ENCODE measurements at regions not wholly inside any gene's neighbourhood (a gene's known extent, or its start where the extent isn't known, plus 50 kb on each side); places are given as distances from the start of the nearest gene placed in this dataset.
"Not testable (repeated sequence)": the region's sequence is repeated elsewhere in the genome, so short reads cannot be mapped to it uniquely, and the experiment has no call there.

- no peak for TF ChIP-seq FOXA1 (IDR thresholded peaks at IDR 0.05)
- TF ChIP-seq PKNOX1 (IDR thresholded peaks at IDR 0.05), result no peak
- TF ChIP-seq CTBP1 (IDR thresholded peaks at IDR 0.05; ENCODE audit: borderline replicate concordance), result no peak
- no peak for TF ChIP-seq ELF4 (IDR thresholded peaks at IDR 0.05)
- TF ChIP-seq NFRKB (IDR thresholded peaks at IDR 0.05), result no peak
- no peak for TF ChIP-seq ZNF384 (IDR thresholded peaks at IDR 0.05)
- no peak for TF ChIP-seq TARDBP (IDR thresholded peaks at IDR 0.05)
- no peak for TF ChIP-seq BHLHE40 (IDR thresholded peaks at IDR 0.05; ENCODE audit: borderline replicate concordance)
- CTCF ChIA-PET, result no interaction called here
- POLR2A ChIA-PET, result no interaction called here
- DNase-seq (ENCODE audit: extremely low spot score), result no peak
Observed at GRCh38 chr10:117492504-117492903, 50.0 kb upstream of the EMX2 start.

- no peak for TF ChIP-seq FOXA1 (IDR thresholded peaks at IDR 0.05)
- no peak for TF ChIP-seq CTBP1 (IDR thresholded peaks at IDR 0.05; ENCODE audit: borderline replicate concordance)
- TF ChIP-seq TARDBP (IDR thresholded peaks at IDR 0.05), result no peak
- TF ChIP-seq FOXK2 (IDR thresholded peaks at IDR 0.05), result no peak
- no peak for TF ChIP-seq NFRKB (IDR thresholded peaks at IDR 0.05)
- no peak for TF ChIP-seq L3MBTL2 (conservative IDR thresholded peaks at IDR 0.05)
- TF ChIP-seq FOXM1 (IDR thresholded peaks at IDR 0.05; ENCODE audit: borderline replicate concordance), result no peak
- TF ChIP-seq LEF1 (IDR thresholded peaks at IDR 0.05; ENCODE audit: borderline replicate concordance), result no peak
- no peak for DNase-seq (ENCODE audit: extremely low spot score)
- POLR2A ChIA-PET, result no interaction called here
- CTCF ChIA-PET, result no interaction called here
Observed at GRCh38 chr10:117488004-117488403, 54.5 kb upstream of the EMX2 start.

DNA sequence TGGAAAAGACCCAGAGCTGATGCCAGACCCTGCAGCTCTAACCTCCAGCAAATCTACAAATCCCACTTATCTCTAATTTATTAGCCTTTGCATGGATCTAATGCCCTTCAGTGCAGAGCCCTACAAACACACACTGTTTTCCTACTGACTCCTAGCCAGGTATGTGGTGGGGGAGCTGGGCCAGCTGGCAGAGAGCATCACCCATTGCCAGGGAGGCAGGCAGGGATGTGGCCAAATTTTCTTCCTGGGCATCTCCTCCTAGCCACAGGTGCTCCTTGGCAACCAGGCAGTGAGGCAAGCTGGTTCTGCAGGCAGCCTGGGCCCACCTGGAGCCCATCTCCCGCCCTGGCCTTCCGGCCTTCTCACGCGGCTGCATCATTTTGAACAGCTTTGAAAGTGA, 55.9 kb upstream of the EMX2 start:
- ChIA-PET CTCF (no interaction called here), POLR2A (no interaction called here)
- TF ChIP-seq SUZ12 (IDR thresholded peaks at IDR 0.05) (no peak), LEF1 (IDR thresholded peaks at IDR 0.05; ENCODE audit: borderline replicate concordance) (no peak), FOXM1 (IDR thresholded peaks at IDR 0.05; ENCODE audit: borderline replicate concordance) (no peak), HDGF (IDR thresholded peaks at IDR 0.05; ENCODE audit: borderline replicate concordance) (no peak), SP1 (IDR thresholded peaks at IDR 0.05) (no peak), ELF4 (IDR thresholded peaks at IDR 0.05) (no peak), FOXK2 (IDR thresholded peaks at IDR 0.05) (no peak), BHLHE40 (IDR thresholded peaks at IDR 0.05; ENCODE audit: borderline replicate concordance) (no peak), FOXA1 (IDR thresholded peaks at IDR 0.05) (no peak), NFRKB (IDR thresholded peaks at IDR 0.05) (no peak), ZNF384 (IDR thresholded peaks at IDR 0.05) (no peak), L3MBTL2 (conservative IDR thresholded peaks at IDR 0.05) (no peak), TARDBP (IDR thresholded peaks at IDR 0.05) (no peak), ARNT (IDR thresholded peaks at IDR 0.05) (no peak), CTBP1 (IDR thresholded peaks at IDR 0.05; ENCODE audit: borderline replicate concordance) (no peak), PKNOX1 (IDR thresholded peaks at IDR 0.05) (no peak)
- DNase-seq (ENCODE audit: extremely low spot score), result no peak

- CTCF ChIA-PET, result interaction anchor here (1.3 kb wide), 1 partner anchor 14 kb away, joined by 4 read pairs; no protein-coding TSS in a partner anchor
- no peak for TF ChIP-seq FOXM1 (IDR thresholded peaks at IDR 0.05; ENCODE audit: borderline replicate concordance)
- no peak for TF ChIP-seq HDGF (IDR thresholded peaks at IDR 0.05; ENCODE audit: borderline replicate concordance)
- no peak for TF ChIP-seq ELF4 (IDR thresholded peaks at IDR 0.05)
- no peak for TF ChIP-seq ARNT (IDR thresholded peaks at IDR 0.05)
- no peak for TF ChIP-seq SUZ12 (IDR thresholded peaks at IDR 0.05)
- TF ChIP-seq FOXA1 (IDR thresholded peaks at IDR 0.05), result no peak
- no peak for DNase-seq (ENCODE audit: extremely low spot score)
- POLR2A ChIA-PET, result no interaction called here
Observed at GRCh38 chr10:117483056-117483590, 59.4 kb upstream of the EMX2 start.

DNA sequence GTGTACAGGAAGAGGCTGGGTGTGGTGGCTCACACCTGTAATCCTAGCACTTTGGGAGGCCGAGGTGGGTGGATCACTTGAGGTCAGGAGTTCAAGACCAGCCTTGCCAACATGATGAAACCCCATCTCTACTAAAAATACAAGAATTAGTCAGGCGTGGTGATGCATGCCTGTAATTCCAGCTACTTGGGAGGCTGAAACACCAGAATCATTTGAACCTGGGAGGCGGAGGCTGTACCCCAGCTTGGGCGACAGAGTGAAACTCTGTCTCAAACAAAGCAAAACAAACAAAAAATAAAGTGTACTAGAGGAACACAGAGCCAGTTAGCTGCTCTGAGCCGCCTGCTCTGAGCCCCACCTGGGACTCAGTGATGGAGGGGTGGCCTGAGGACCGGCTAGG, 61.5 kb upstream of the EMX2 start:
- DNase-seq (ENCODE audit: extremely low spot score); POLR2A ChIA-PET; CTCF ChIA-PET: not testable (repeated sequence)

- CTCF ChIA-PET, result interaction anchor here (0.6 to 1.2 kb wide), 5 partner anchors 31 to 1266 kb away, joined by 3 to 5 read pairs (median 3); no protein-coding TSS in a partner anchor
- POLR2A ChIA-PET, result no interaction called here
Observed at GRCh38 chr10:117480097-117480496, 62.4 kb upstream of the EMX2 start.

More at GRCh38 chr10:117480097-117480496, 62.4 kb upstream of the EMX2 start:
- no peak for DNase-seq (ENCODE audit: extremely low spot score)
- TF ChIP-seq NFRKB (IDR thresholded peaks at IDR 0.05) (no peak), L3MBTL2 (conservative IDR thresholded peaks at IDR 0.05) (no peak), SUZ12 (IDR thresholded peaks at IDR 0.05) (no peak), ZNF384 (IDR thresholded peaks at IDR 0.05) (no peak), BHLHE40 (IDR thresholded peaks at IDR 0.05; ENCODE audit: borderline replicate concordance) (no peak), CTBP1 (IDR thresholded peaks at IDR 0.05; ENCODE audit: borderline replicate concordance) (no peak), PKNOX1 (IDR thresholded peaks at IDR 0.05) (no peak), SP1 (IDR thresholded peaks at IDR 0.05) (no peak), FOXA1 (IDR thresholded peaks at IDR 0.05) (no peak), FOXK2 (IDR thresholded peaks at IDR 0.05) (no peak), FOXM1 (IDR thresholded peaks at IDR 0.05; ENCODE audit: borderline replicate concordance) (no peak), ARNT (IDR thresholded peaks at IDR 0.05) (no peak), LEF1 (IDR thresholded peaks at IDR 0.05; ENCODE audit: borderline replicate concordance) (no peak)

All from HEK293T (cell line).